Hepatocyte (in vitro differentiated cells): ENCODE measurements at regions not wholly inside any gene's neighbourhood (a gene's known extent, or its start where the extent isn't known, plus 50 kb on each side); places are given as distances from the start of the nearest gene placed in this dataset.
A peak's percentile ranks its signal among the peaks of the same experiment; 100 is the strongest.

ENCODE experiments used
- DNase-seq: peaks from one replicate; pipeline ENCODE4 v3.0.0-alpha.2; 2016; ENCODE audit warnings: low spot score
- H2AFZ ChIP-seq: fragments of 200-600 bp; sonication (generic); 2 replicates; pipeline ENCODE4 v1.6.0; 2016; ENCODE audit warnings: antibody characterized with exemption, mild to moderate bottlenecking
- H3K27ac ChIP-seq: fragments of 200-600 bp; sonication (generic); 2 replicates; pipeline ENCODE4 v1.5.1; 2016; ENCODE audit warnings: mild to moderate bottlenecking
- H3K27me3 ChIP-seq: fragments of 200-600 bp; sonication (generic); 2 replicates; pipeline ENCODE4 v1.6.1; 2016
- H3K36me3 ChIP-seq: fragments of 200-600 bp; sonication (generic); replicated peaks from 2 replicates; pipeline ENCODE4 v1.5.1; 2016; ENCODE audit warnings: low read depth; ENCODE audit not compliant: insufficient read depth
- H3K4me1 ChIP-seq: fragments of 200-600 bp; sonication (generic); 2 replicates; pipeline ENCODE4 v1.5.1; 2016; ENCODE audit warnings: mild to moderate bottlenecking, moderate library complexity; ENCODE audit not compliant: insufficient read depth
- H3K4me2 ChIP-seq: fragments of 200-600 bp; sonication (generic); 2 replicates; pipeline ENCODE4 v1.6.0; 2016
- H3K4me3 ChIP-seq: fragments of 200-600 bp; sonication (generic); 2 replicates; pipeline ENCODE4 v1.5.1; 2016; ENCODE audit warnings: mild to moderate bottlenecking
- H3K79me2 ChIP-seq: fragments of 200-600 bp; sonication (generic); 2 replicates; pipeline ENCODE4 v1.6.0; 2017; ENCODE audit warnings: mild to moderate bottlenecking
- H3K9me2 ChIP-seq: fragments of 200-600 bp; sonication (generic); replicated peaks from 2 replicates; pipeline ENCODE4 v1.6.0; 2017; ENCODE audit warnings: mild to moderate bottlenecking; ENCODE audit not compliant: insufficient read depth
- H3K9me3 ChIP-seq: fragments of 200-600 bp; sonication (generic); 2 replicates; pipeline ENCODE4 v1.5.1; 2016; ENCODE audit warnings: low read depth, mild to moderate bottlenecking
- H4K20me1 ChIP-seq: fragments of 200-600 bp; sonication (generic); 2 replicates; pipeline ENCODE4 v1.6.0; 2016; ENCODE audit warnings: mild to moderate bottlenecking; ENCODE audit not compliant: insufficient read depth, poor library complexity, severe bottlenecking
- CTCF ChIP-seq: fragments of 200-600 bp; sonication (generic); IDR thresholded peaks from 2 replicates; pipeline ENCODE4 v1.5.1; 2016; ENCODE audit warnings: antibody characterized with exemption, mild to moderate bottlenecking; ENCODE audit not compliant: poor library complexity
- EZH2 ChIP-seq: fragments of 200-600 bp; sonication (generic); IDR thresholded peaks from 2 replicates; pipeline ENCODE4 v1.6.1; 2016; ENCODE audit warnings: antibody characterized with exemption, mild to moderate bottlenecking, borderline replicate concordance
- EZH2phosphoT487 ChIP-seq: fragments of 200-600 bp; sonication (generic); IDR thresholded peaks from one replicate; pipeline ENCODE4 v1.6.1; 2018; ENCODE audit warnings: antibody characterized with exemption, mild to moderate bottlenecking, low read depth, moderate library complexity; ENCODE audit not compliant: unreplicated experiment, severe bottlenecking
- WGBS: methylation state at CpG from one replicate; pipeline ENCODE4 v1.1.6; 2016; ENCODE audit warnings: low lambda C conversion rate; ENCODE audit errors: missing lambda C conversion rate; 5-methylcytosine and 5-hydroxymethylcytosine counted together

GRCh38 chr4:72983709-72984108, 85.8 kb downstream of the COX18 start:
- 21% methylated on average over 2 of the region's 2 CpGs for WGBS

GRCh38 chr4:72977936-72978485, 91.5 kb downstream of the COX18 start:
- DNase-seq: no peak
- peaks cover 5% of the 10 kb centered on the region for H3K4me1 ChIP-seq
- TF ChIP-seq CTCF (no peak), EZH2phosphoT487 (no peak), EZH2 (no peak)
- no peaks in the 10 kb centered on the region for H4K20me1 ChIP-seq
- H3K27ac ChIP-seq: peak overlapping the region; percentile 27
- H2AFZ ChIP-seq: peak overlapping the region; percentile 18
- 74% methylated on average over 5 of the region's 5 CpGs for WGBS
- no peaks in the 10 kb centered on the region for H3K36me3 ChIP-seq
- no peaks in the 10 kb centered on the region for H3K27me3 ChIP-seq
- H3K4me3 ChIP-seq: no peak overlapping the region
- no peak overlapping the region for H3K4me2 ChIP-seq
- H3K9me2 ChIP-seq: no peaks in the 10 kb centered on the region
- no peaks in the 10 kb centered on the region for H3K79me2 ChIP-seq
- no peaks in the 10 kb centered on the region for H3K9me3 ChIP-seq

More at GRCh38 chr4:72983709-72984108, 85.8 kb downstream of the COX18 start:
- H3K4me3 ChIP-seq: no peak overlapping the region
- H3K4me1 ChIP-seq: no peaks in the 10 kb centered on the region
- H3K9me3 ChIP-seq: no peaks in the 10 kb centered on the region
- no peak overlapping the region for H2AFZ ChIP-seq
- no peak overlapping the region for H3K4me2 ChIP-seq
- no peak overlapping the region for H3K27ac ChIP-seq
- H3K79me2 ChIP-seq: no peaks in the 10 kb centered on the region
- H3K27me3 ChIP-seq: no peaks in the 10 kb centered on the region
- TF ChIP-seq EZH2phosphoT487: no peak
- no peak for TF ChIP-seq EZH2
- TF ChIP-seq CTCF: no peak
- DNase-seq: no peak
- no peaks in the 10 kb centered on the region for H3K9me2 ChIP-seq
- no peaks in the 10 kb centered on the region for H4K20me1 ChIP-seq
- no peaks in the 10 kb centered on the region for H3K36me3 ChIP-seq

GRCh38 chr4:72975488-72975784, 94.1 kb downstream of the COX18 start:
- no peak for DNase-seq
- no peaks in the 10 kb centered on the region for H3K9me2 ChIP-seq
- peaks cover 5% of the 10 kb centered on the region for H3K4me1 ChIP-seq
- no peaks in the 10 kb centered on the region for H4K20me1 ChIP-seq
- H3K27ac ChIP-seq: no peak overlapping the region
- H2AFZ ChIP-seq: no peak overlapping the region
- H3K36me3 ChIP-seq: no peaks in the 10 kb centered on the region
- no peaks in the 10 kb centered on the region for H3K79me2 ChIP-seq
- H3K4me2 ChIP-seq: no peak overlapping the region
- TF ChIP-seq EZH2 (no peak), EZH2phosphoT487 (no peak), CTCF (no peak)
- no peak overlapping the region for H3K4me3 ChIP-seq
- no peaks in the 10 kb centered on the region for H3K9me3 ChIP-seq
- H3K27me3 ChIP-seq: no peaks in the 10 kb centered on the region
